CD4-positive, alpha-beta memory T cell (primary cell): ENCODE measurements at regions not wholly inside any gene's neighbourhood (a gene's known extent, or its start where the extent isn't known, plus 50 kb on each side); places are given as distances from the start of the nearest gene placed in this dataset.

Source experiments
- CTCF ChIA-PET: fragments of 350-600 bp; sonication (Branson Sonifier 250); formaldehyde crosslinking; loops from one replicate; lab custom pipeline; 2021; ENCODE audit warnings: inconsistent platforms; ENCODE audit not compliant: partially characterized antibody; lab: Charles Lee
- POLR2A ChIA-PET: fragments of 350-600 bp; sonication (Branson Sonifier 250); formaldehyde crosslinking; loops from one replicate; lab custom pipeline; 2021; ENCODE audit not compliant: partially characterized antibody; lab: Charles Lee
- DNase-seq, 5 donors: peaks; one replicate each; pipeline versions ENCODE4 v3.0.0 to v3.0.0-alpha.2; 2020 to 2022; ENCODE audit warnings: mixed read lengths in 1 of 5
- H3K27ac ChIP-seq: one replicate; pipeline ENCODE4 v1.7.0; 2013; ENCODE audit warnings: low read depth, low read length
- H3K27me3 ChIP-seq: 2 replicates; pipeline ENCODE4 v1.7.0; 2013; ENCODE audit warnings: mild to moderate bottlenecking, low read length, moderate library complexity; ENCODE audit not compliant: insufficient read depth
- H3K36me3 ChIP-seq: 2 replicates; pipeline ENCODE4 v1.7.0; 2013; ENCODE audit warnings: mild to moderate bottlenecking, low read length, moderate library complexity; ENCODE audit not compliant: insufficient read depth
- H3K4me1 ChIP-seq: 2 replicates; pipeline ENCODE4 v1.7.0; 2013; ENCODE audit warnings: mild to moderate bottlenecking, low read length, moderate library complexity; ENCODE audit not compliant: insufficient read depth
- H3K4me3 ChIP-seq, 2 donors: one replicate each; pipeline ENCODE4 v1.7.0; 2013; ENCODE audit warnings: low read length in 2 of 2, mild to moderate bottlenecking in 1 of 2
- H3K9me3 ChIP-seq, 2 donors: one replicate each; pipeline ENCODE4 v1.7.0; 2013; ENCODE audit warnings: low read length in 2 of 2, control low read depth in 1 of 2; ENCODE audit not compliant: control insufficient read depth in 1 of 2
- H3K27ac Mint-ChIP-seq, 7 donors: one replicate each; pipeline ENCODE4 v1.8.0; 2020 to 2021; ENCODE audit warnings: mixed read lengths in 7 of 7, mild to moderate bottlenecking in 6 of 7, inconsistent platforms in 3 of 7, moderate library complexity in 3 of 7
- H3K27me3 Mint-ChIP-seq, 2 donors: one replicate each; pipeline ENCODE4 v1.8.0; 2020 to 2021; ENCODE audit warnings: mixed read lengths in 2 of 2
- H3K36me3 Mint-ChIP-seq, 2 donors: one replicate each; pipeline ENCODE4 v1.8.0; 2020 to 2021; ENCODE audit warnings: mixed read lengths in 2 of 2, inconsistent platforms in 1 of 2, mild to moderate bottlenecking in 1 of 2
- H3K4me1 Mint-ChIP-seq, 4 donors: one replicate each; pipeline ENCODE4 v1.8.0; 2020 to 2021; ENCODE audit warnings: mixed read lengths in 4 of 4, mild to moderate bottlenecking in 1 of 4
- H3K4me3 Mint-ChIP-seq, 8 donors: one replicate each; pipeline ENCODE4 v1.8.0; 2020 to 2021; ENCODE audit warnings: mixed read lengths in 8 of 8, mild to moderate bottlenecking in 7 of 8, moderate library complexity in 6 of 8, inconsistent platforms in 3 of 8
- H3K9me3 Mint-ChIP-seq, 8 donors: one replicate each; pipeline ENCODE4 v1.8.0; 2020 to 2021; ENCODE audit warnings: mixed read lengths in 8 of 8, mild to moderate bottlenecking in 5 of 8, inconsistent platforms in 3 of 8, moderate library complexity in 1 of 8
- intact Hi-C: fragments of 100-400 bp; cut with micrococcal nuclease; formaldehyde crosslinking; loops from one replicate; pipeline ENCODE4 v1.15.1; 2023

- no peak overlapping the region for H3K4me3 Mint-ChIP-seq
- no peak for DNase-seq
- peaks cover 0 to 19% (median 9%) of the 10 kb centered on the region in 8 donors for H3K9me3 Mint-ChIP-seq
- H3K27ac Mint-ChIP-seq, result no peak overlapping the region
- Histone ChIP-seq H3K27ac (no peak overlapping the region), H3K9me3 (no peaks in the 10 kb centered on the region), H3K36me3 (no peaks in the 10 kb centered on the region), H3K4me1 (no peaks in the 10 kb centered on the region), H3K4me3 (no peak overlapping the region), H3K27me3 (no peaks in the 10 kb centered on the region)
- intact Hi-C loops, result no loop called here
- H3K4me1 Mint-ChIP-seq, result no peaks in the 10 kb centered on the region
- no peaks in the 10 kb centered on the region for H3K36me3 Mint-ChIP-seq
- ChIA-PET POLR2A (no interaction called here), CTCF (no interaction called here)
- H3K27me3 Mint-ChIP-seq, result no peaks in the 10 kb centered on the region
These were observed 232.9 kb upstream of the SLC10A2 start for GRCh38 chr13:103299079-103299478.

- Mint-ChIP-seq H3K36me3 (no peaks in the 10 kb centered on the region), H3K9me3 (peaks cover 0 to 19% (median 9%) of the 10 kb centered on the region in 8 donors), H3K4me1 (no peaks in the 10 kb centered on the region), H3K27ac (no peak overlapping the region), H3K4me3 (no peak overlapping the region), H3K27me3 (no peaks in the 10 kb centered on the region)
- ChIA-PET CTCF (no interaction called here), POLR2A (no interaction called here)
- no peaks in the 10 kb centered on the region for H3K27me3 ChIP-seq
- no peak overlapping the region for H3K4me3 ChIP-seq
- intact Hi-C loops, result no loop called here
- H3K4me1 ChIP-seq, result no peaks in the 10 kb centered on the region
- no peak overlapping the region for H3K27ac ChIP-seq
- H3K9me3 ChIP-seq, result no peaks in the 10 kb centered on the region
- DNase-seq, result no peak
- H3K36me3 ChIP-seq, result no peaks in the 10 kb centered on the region
These were observed 230.9 kb upstream of the SLC10A2 start for GRCh38 chr13:103297083-103297482.

DNA sequence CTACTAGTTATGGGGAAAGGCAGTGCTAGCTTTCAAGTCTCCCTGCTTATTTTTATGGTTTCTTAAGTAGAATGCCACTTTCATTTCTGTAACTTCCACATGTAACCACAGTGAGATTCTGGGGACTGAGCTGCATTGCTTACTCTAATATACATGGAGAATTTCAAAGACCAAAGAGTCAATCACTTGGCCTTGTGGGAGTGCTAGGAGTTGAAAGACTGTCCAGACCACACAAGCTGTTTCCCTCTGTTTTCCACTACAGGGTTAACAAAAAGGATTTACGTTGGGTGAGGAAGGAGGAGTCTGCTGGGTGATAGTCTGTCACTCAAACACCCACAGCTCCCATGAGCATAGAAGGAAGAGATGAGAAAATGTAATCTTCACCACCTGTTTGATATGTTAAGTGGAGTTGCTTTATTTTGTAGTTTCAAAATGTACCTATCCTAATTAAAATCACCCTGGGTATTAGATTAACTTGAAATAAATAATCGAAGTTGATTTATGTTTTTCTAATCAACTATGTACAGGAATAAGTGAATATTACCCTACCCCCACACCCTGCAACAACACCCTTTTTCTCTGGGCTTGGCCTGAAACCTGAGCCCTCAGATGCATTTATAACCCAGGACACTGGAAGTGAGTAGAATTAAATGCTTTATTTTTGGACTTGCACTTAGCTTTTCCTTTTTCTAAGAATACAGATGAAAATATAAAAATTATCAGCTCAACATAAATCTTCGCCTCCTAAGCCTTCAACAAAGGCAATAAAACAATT lies 225.8 kb upstream of the SLC10A2 start:
- no peaks in the 10 kb centered on the region for H3K27me3 ChIP-seq
- H3K4me1 ChIP-seq, result no peaks in the 10 kb centered on the region
- no peaks in the 10 kb centered on the region for H3K36me3 ChIP-seq
- intact Hi-C loops, result no loop called here
- no peaks in the 10 kb centered on the region for H3K9me3 ChIP-seq
- no peak overlapping the region for H3K27ac ChIP-seq
- no peak for DNase-seq
- Mint-ChIP-seq H3K27me3 (no peaks in the 10 kb centered on the region), H3K4me3 (no peak overlapping the region), H3K36me3 (no peaks in the 10 kb centered on the region), H3K4me1 (no peaks in the 10 kb centered on the region), H3K27ac (no peak overlapping the region), H3K9me3 (peaks cover 2 to 11% (median 7%) of the 10 kb centered on the region in 8 donors)
- no peak overlapping the region for H3K4me3 ChIP-seq
- POLR2A ChIA-PET, result no interaction called here
- CTCF ChIA-PET, result no interaction called here

DNA sequence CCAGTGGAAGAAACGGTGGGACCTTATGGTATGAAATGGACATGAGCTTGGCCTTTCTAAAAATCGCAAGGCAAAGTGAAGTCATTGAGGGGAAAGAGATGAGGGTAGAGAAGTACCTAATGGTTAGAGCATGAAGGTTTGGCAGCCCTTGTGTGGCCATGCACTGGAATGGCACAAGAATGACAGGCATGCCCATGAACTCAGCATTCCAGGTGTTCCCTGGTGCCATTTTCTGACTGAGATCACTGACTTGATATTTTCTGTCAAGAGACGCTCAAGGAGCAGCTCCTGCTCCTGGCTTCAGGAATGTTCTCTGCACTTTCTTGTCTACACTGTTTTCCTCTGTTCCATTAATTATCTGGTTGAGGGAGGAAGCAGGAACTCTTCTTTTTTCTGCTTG lies 225.0 kb upstream of the SLC10A2 start:
- no peak overlapping the region for H3K27ac ChIP-seq
- H3K36me3 ChIP-seq, result no peaks in the 10 kb centered on the region
- no peaks in the 10 kb centered on the region for H3K9me3 ChIP-seq
- H3K4me3 Mint-ChIP-seq, result no peak overlapping the region
- H3K4me3 ChIP-seq, result no peak overlapping the region
- no peaks in the 10 kb centered on the region for H3K4me1 ChIP-seq
- CTCF ChIA-PET, result no interaction called here
- H3K36me3 Mint-ChIP-seq, result no peaks in the 10 kb centered on the region
- H3K27ac Mint-ChIP-seq, result no peak overlapping the region
- POLR2A ChIA-PET, result no interaction called here
- no peak for DNase-seq
- peaks cover 0 to 9% (median 3%) of the 10 kb centered on the region in 8 donors for H3K9me3 Mint-ChIP-seq
- no peaks in the 10 kb centered on the region for H3K4me1 Mint-ChIP-seq
- H3K27me3 ChIP-seq, result no peaks in the 10 kb centered on the region
- intact Hi-C loops, result no loop called here
- H3K27me3 Mint-ChIP-seq, result no peaks in the 10 kb centered on the region

DNA sequence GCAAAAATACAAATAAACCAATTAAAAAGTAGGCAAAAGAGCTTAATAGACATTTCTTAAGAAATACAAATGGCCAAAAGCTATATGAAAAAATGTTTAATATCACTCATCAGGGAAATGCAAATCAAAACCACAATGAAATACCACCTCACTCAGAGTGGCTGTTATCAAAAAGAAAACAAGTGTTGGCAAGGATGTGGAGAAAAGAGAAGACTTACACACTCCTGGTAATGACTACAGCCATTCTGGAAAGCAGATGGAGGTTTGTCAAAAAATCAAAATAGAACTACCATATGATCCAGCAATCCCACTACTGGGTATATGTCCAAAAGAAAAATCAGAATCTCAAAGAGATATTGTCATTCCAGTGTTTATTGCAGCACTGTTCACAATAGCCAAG lies 223.5 kb upstream of the SLC10A2 start:
- Histone ChIP-seq H3K27ac (no peak overlapping the region), H3K4me3 (no peak overlapping the region), H3K27me3 (no peaks in the 10 kb centered on the region), H3K36me3 (no peaks in the 10 kb centered on the region), H3K4me1 (no peaks in the 10 kb centered on the region), H3K9me3 (no peaks in the 10 kb centered on the region)
- DNase-seq, result no peak
- CTCF ChIA-PET, result no interaction called here
- intact Hi-C loops, result no loop called here
- Mint-ChIP-seq H3K4me1 (no peaks in the 10 kb centered on the region), H3K4me3 (no peak overlapping the region), H3K27me3 (no peaks in the 10 kb centered on the region), H3K9me3 (peaks cover 0 to 9% (median 3%) of the 10 kb centered on the region in 8 donors), H3K36me3 (no peaks in the 10 kb centered on the region), H3K27ac (no peak overlapping the region)
- POLR2A ChIA-PET, result no interaction called here

DNA sequence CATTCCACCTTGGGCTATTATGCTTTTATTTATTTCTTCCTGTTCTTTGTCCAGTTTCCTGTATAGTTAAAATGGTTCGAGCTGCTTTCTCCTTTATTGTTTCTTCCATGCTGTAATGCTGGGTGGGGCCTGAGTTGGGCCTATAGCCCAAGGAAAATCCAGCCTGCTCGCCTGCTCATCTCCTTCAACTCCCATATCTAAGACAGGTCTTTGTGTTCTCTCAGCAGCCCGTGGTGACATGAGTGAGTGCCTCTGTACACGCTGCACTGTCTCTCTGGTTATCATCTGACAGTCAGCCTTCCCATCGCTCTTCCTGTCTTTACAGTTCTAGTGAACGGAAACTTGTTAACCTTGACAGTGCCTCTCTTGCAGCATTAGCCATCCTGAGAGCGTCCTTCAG lies 221.9 kb upstream of the SLC10A2 start:
- H3K36me3 ChIP-seq, result no peaks in the 10 kb centered on the region
- no peak overlapping the region for H3K4me3 Mint-ChIP-seq
- H3K9me3 ChIP-seq, result no peaks in the 10 kb centered on the region
- intact Hi-C loops, result no loop called here
- H3K27me3 ChIP-seq, result no peaks in the 10 kb centered on the region
- no peak overlapping the region for H3K27ac ChIP-seq
- no peak overlapping the region for H3K27ac Mint-ChIP-seq
- no peak overlapping the region for H3K4me3 ChIP-seq
- no peaks in the 10 kb centered on the region for H3K4me1 ChIP-seq
- H3K36me3 Mint-ChIP-seq, result no peaks in the 10 kb centered on the region
- H3K4me1 Mint-ChIP-seq, result no peaks in the 10 kb centered on the region
- POLR2A ChIA-PET, result no interaction called here
- H3K27me3 Mint-ChIP-seq, result no peaks in the 10 kb centered on the region
- CTCF ChIA-PET, result no interaction called here
- H3K9me3 Mint-ChIP-seq, result peaks cover 0 to 9% (median 4%) of the 10 kb centered on the region in 8 donors
- DNase-seq, result no peak

DNA sequence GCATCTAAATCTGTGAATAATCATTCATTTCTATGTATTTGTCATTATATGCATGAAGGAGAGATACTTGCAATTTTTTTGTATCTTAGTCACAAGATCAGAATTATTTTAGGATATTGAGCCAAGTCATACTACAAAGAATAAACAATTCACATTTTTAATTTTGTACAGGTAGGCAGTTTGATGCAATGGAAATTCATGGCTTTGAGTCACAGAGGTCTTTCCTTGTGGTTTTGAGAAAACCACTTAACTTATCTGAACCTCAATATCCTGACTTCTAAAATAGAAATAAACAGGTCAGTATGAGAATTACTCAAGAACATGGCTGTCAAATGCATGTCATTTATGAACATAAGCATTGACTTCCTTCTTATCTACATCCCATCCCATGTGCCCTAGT lies 221.4 kb upstream of the SLC10A2 start:
- no peaks in the 10 kb centered on the region for H3K36me3 ChIP-seq
- POLR2A ChIA-PET, result no interaction called here

More for the DNA sequence above, 221.4 kb upstream of the SLC10A2 start:
- Histone ChIP-seq H3K27me3 (no peaks in the 10 kb centered on the region), H3K4me1 (no peaks in the 10 kb centered on the region), H3K27ac (no peak overlapping the region), H3K9me3 (no peaks in the 10 kb centered on the region), H3K4me3 (no peak overlapping the region)
- CTCF ChIA-PET, result no interaction called here
- intact Hi-C loops, result no loop called here
- Mint-ChIP-seq H3K27me3 (no peaks in the 10 kb centered on the region), H3K27ac (no peak overlapping the region), H3K4me1 (no peaks in the 10 kb centered on the region), H3K4me3 (no peak overlapping the region), H3K9me3 (peaks cover 0 to 9% (median 4%) of the 10 kb centered on the region in 8 donors), H3K36me3 (no peaks in the 10 kb centered on the region)
- no peak for DNase-seq
